ENCODE measurements at regions not wholly inside any gene's neighbourhood (a gene's known extent, or its start where the extent isn't known, plus 50 kb on each side); places are given as distances from the start of the nearest gene placed in this dataset.

DNA sequence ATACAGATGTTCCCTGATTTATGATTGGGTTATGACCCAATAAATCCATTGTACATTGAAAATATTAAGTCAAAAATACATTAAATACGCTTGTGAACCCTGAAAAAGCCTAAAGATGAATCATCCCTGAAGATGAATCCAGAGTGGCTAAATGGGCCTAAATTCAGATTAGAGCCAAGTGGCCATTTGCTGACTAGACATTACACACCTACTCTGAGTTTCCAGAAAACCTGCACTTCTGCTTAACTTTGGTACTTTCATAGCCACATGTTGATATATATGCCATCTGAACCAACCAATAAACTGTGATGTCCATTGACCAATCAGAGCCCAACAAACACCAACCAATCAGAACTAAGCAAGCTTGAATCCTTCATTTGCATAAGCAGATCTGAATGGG, 106.9 kb downstream of the WT1 start:
- in situ Hi-C loops (cut with HindIII; ENCODE audit: extremely low pct_ligation_motif_present, low pct_unique_long_range_greater_than_20kb): no loop called here

More for the DNA sequence above, 106.9 kb downstream of the WT1 start:
- H3K9ac ChIP-seq (ENCODE audit: insufficient read depth, low read depth, low read length): no peak overlapping the region
- no peaks in the 10 kb centered on the region for H3K79me2 ChIP-seq (ENCODE audit: insufficient read depth, low read length)
- DNase-seq (ENCODE audit: low spot score) (no peak), FAIRE-seq (no peak), ATAC-seq (no peak)
- CTCF ChIA-PET (ENCODE audit: low intra/inter-chr PET ratio, low total read pairs): no interaction called here
- no peak for TF ChIP-seq SRSF4 (IDR thresholded peaks at IDR 0.05; ENCODE audit: low read depth, low read length, poor library complexity, severe bottlenecking)
- peak; percentile 71 to 83 for TF ChIP-seq MAFK (conservative IDR thresholded peaks at IDR 0.05 in 1 of 2, IDR thresholded peaks at IDR 0.05 in 1 of 2; ENCODE audit: low read length in 2 of 2)
- TF ChIP-seq, protein P1, sequence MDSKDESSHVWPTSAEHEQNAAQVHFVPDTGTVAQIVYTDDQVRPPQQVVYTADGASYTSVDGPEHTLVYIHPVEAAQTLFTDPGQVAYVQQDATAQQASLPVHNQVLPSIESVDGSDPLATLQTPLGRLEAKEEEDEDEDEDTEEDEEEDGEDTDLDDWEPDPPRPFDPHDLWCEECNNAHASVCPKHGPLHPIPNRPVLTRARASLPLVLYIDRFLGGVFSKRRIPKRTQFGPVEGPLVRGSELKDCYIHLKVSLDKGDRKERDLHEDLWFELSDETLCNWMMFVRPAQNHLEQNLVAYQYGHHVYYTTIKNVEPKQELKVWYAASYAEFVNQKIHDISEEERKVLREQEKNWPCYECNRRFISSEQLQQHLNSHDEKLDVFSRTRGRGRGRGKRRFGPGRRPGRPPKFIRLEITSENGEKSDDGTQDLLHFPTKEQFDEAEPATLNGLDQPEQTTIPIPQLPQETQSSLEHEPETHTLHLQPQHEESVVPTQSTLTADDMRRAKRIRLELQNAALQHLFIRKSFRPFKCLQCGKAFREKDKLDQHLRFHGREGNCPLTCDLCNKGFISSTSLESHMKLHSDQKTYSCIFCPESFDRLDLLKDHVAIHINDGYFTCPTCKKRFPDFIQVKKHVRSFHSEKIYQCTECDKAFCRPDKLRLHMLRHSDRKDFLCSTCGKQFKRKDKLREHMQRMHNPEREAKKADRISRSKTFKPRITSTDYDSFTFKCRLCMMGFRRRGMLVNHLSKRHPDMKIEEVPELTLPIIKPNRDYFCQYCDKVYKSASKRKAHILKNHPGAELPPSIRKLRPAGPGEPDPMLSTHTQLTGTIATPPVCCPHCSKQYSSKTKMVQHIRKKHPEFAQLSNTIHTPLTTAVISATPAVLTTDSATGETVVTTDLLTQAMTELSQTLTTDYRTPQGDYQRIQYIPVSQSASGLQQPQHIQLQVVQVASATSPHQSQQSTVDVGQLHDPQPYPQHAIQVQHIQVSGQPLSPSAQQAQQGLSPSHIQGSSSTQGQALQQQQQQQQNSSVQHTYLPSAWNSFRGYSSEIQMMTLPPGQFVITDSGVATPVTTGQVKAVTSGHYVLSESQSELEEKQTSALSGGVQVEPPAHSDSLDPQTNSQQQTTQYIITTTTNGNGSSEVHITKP (CRISPR knock-in tag; IDR thresholded peaks at IDR 0.05; ENCODE audit: low read depth): no peak
- peak; percentile 68 for TF ChIP-seq MAFF (IDR thresholded peaks at IDR 0.05; ENCODE audit: low read depth, low read length)
- TF ChIP-seq ZNF747 (CRISPR knock-in tag; IDR thresholded peaks at IDR 0.05; ENCODE audit: borderline replicate concordance): no peak
- TF ChIP-seq ETV6 (CRISPR knock-in tag; conservative IDR thresholded peaks at IDR 0.05): no peak
- TF ChIP-seq, protein P2, sequence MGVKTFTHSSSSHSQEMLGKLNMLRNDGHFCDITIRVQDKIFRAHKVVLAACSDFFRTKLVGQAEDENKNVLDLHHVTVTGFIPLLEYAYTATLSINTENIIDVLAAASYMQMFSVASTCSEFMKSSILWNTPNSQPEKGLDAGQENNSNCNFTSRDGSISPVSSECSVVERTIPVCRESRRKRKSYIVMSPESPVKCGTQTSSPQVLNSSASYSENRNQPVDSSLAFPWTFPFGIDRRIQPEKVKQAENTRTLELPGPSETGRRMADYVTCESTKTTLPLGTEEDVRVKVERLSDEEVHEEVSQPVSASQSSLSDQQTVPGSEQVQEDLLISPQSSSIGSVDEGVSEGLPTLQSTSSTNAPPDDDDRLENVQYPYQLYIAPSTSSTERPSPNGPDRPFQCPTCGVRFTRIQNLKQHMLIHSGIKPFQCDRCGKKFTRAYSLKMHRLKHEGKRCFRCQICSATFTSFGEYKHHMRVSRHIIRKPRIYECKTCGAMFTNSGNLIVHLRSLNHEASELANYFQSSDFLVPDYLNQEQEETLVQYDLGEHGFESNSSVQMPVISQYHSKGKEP (CRISPR knock-in tag; IDR thresholded peaks at IDR 0.05): no peak
- TF ChIP-seq NONO (IDR thresholded peaks at IDR 0.05): no peak
- no peak for TF ChIP-seq NONO (CRISPR knock-in tag; conservative IDR thresholded peaks at IDR 0.05)
- no peak for TF ChIP-seq GTF3A (CRISPR knock-in tag; conservative IDR thresholded peaks at IDR 0.05)
- no peak for TF ChIP-seq MATR3 (CRISPR knock-in tag; IDR thresholded peaks at IDR 0.05)
- TF ChIP-seq, protein P3, sequence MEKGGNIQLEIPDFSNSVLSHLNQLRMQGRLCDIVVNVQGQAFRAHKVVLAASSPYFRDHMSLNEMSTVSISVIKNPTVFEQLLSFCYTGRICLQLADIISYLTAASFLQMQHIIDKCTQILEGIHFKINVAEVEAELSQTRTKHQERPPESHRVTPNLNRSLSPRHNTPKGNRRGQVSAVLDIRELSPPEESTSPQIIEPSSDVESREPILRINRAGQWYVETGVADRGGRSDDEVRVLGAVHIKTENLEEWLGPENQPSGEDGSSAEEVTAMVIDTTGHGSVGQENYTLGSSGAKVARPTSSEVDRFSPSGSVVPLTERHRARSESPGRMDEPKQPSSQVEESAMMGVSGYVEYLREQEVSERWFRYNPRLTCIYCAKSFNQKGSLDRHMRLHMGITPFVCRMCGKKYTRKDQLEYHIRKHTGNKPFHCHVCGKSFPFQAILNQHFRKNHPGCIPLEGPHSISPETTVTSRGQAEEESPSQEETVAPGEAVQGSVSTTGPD (CRISPR knock-in tag; IDR thresholded peaks at IDR 0.05): no peak
- H3K27me3 ChIP-seq (ENCODE audit: control insufficient read depth in 1 of 2, insufficient read depth in 2 of 2, low read length in 2 of 2): 0 out of 5 replicates have a peak, but pooled peaks cover 0 to 3% of the 10 kb centered on the region in 2 experiments
- no peaks in the 10 kb centered on the region for H3K9me3 ChIP-seq (ENCODE audit: low read length)
- H3K4me2 ChIP-seq (ENCODE audit: low read depth, low read length): no peak overlapping the region
- H3K36me3 ChIP-seq (replicated peaks in 1 of 2; ENCODE audit: control insufficient read depth in 1 of 2, insufficient read depth in 2 of 2, low read length in 2 of 2): no peaks in the 10 kb centered on the region
- H3K27ac ChIP-seq (ENCODE audit: extremely low read length, insufficient read depth, low read length): no peak overlapping the region
- intact Hi-C loops (cut with micrococcal nuclease; ENCODE audit: unreplicated experiment): no loop called here
- 3% methylated on average over 1 of the region's 1 CpG for WGBS (ENCODE audit: low lambda C conversion rate)
- peaks cover 9% of the 10 kb centered on the region; the same call in 1 of the 2 replicates for H3K4me1 ChIP-seq (ENCODE audit: insufficient read depth, low read length)
- H3K4me3 ChIP-seq (replicated peaks in 1 of 3; ENCODE audit: insufficient read depth in 1 of 3, low read depth in 2 of 3, low read length in 3 of 3): no peak overlapping the region
- H2AFZ ChIP-seq (ENCODE audit: low read length): no peak overlapping the region
- no TSS peak for BruUV-seq (replicated peaks)
- no peaks in the 10 kb centered on the region for H4K20me1 ChIP-seq (ENCODE audit: insufficient read depth, low read length)
- POLR2A ChIA-PET: no interaction called here
